ENCODE measurements at regions not wholly inside any gene's neighbourhood (a gene's known extent, or its start where the extent isn't known, plus 50 kb on each side); places are given as distances from the start of the nearest gene placed in this dataset.

- Histone ChIP-seq H3K4me3 (ENCODE audit: low read length) (no peak overlapping the region), H3K27me3 (ENCODE audit: control insufficient read depth, insufficient read depth, low read length) (no peaks in the 10 kb centered on the region), H3K36me3 (ENCODE audit: control insufficient read depth, insufficient read depth, low read length) (no peaks in the 10 kb centered on the region), H3K4me1 (ENCODE audit: control insufficient read depth, insufficient read depth, low read length) (peaks cover 2% of the 10 kb centered on the region), H3K9ac (ENCODE audit: low read length) (no peak overlapping the region), H3K27ac (ENCODE audit: low read depth, low read length) (no peak overlapping the region)
Measured at GRCh38 chr13:34035178-34035577, 217.2 kb downstream of the RFC3 start.

GRCh38 chr13:34035676-34036325 is 217.9 kb downstream of the RFC3 start:
- no peak overlapping the region for H3K27ac ChIP-seq (ENCODE audit: low read depth, low read length)
- peaks cover 2% of the 10 kb centered on the region for H3K4me1 ChIP-seq (ENCODE audit: control insufficient read depth, insufficient read depth, low read length)
- H3K27me3 ChIP-seq (ENCODE audit: control insufficient read depth, insufficient read depth, low read length): no peaks in the 10 kb centered on the region
- no peak overlapping the region for H3K4me3 ChIP-seq (ENCODE audit: low read length)
- H3K36me3 ChIP-seq (ENCODE audit: control insufficient read depth, insufficient read depth, low read length): no peaks in the 10 kb centered on the region
- H3K9ac ChIP-seq (ENCODE audit: low read length): no peak overlapping the region

DNA sequence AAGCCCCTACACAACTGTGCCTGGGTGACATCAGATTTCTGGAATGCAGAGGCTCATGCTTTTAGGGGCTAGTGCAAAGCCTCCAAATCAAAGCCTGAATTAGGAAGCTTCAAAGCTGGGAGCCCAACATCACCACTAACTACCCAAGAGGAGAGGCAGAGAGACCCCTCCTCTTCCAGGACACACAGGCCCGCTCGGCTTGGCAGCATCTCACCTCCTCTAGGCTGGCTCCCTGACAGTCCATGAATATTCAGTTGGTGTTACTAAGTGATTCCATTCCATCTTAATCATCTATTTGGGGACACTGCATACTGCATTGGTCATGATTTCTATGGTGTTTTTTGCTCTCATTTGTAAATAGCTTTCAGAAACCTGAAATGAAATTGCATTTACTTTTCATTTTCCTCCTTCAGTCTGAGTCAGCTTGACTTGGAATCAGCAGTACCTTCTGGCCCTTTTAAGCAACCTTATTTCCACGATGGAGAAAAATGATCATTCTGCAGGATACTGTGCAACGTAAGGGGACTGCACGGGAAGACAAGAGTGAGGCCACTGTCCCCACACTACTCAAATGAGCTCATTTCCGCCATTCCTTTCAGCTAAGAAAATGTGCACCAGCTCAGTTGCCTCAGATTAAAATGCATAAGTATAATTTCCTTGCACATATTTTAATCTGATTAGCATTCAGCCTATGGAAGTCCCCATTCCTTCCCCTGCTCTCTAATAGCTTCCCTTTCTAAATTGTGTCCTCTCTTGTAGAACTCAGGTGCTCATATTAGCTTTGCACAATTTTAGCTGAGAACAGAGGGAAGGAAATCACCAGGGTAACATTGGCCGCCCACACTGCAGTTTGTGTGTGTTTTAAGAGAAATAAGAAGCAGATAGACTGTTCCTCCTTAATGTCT is 219.9 kb downstream of the RFC3 start:
- no peaks in the 10 kb centered on the region for H3K27me3 ChIP-seq (ENCODE audit: control insufficient read depth, insufficient read depth, low read length)
- no peak overlapping the region for H3K27ac ChIP-seq (ENCODE audit: low read depth, low read length)
- no peak overlapping the region for H3K4me3 ChIP-seq (ENCODE audit: low read length)
- no peaks in the 10 kb centered on the region for H3K36me3 ChIP-seq (ENCODE audit: control insufficient read depth, insufficient read depth, low read length)
- no peak overlapping the region for H3K9ac ChIP-seq (ENCODE audit: low read length)
- no peaks in the 10 kb centered on the region for H3K4me1 ChIP-seq (ENCODE audit: control insufficient read depth, insufficient read depth, low read length)

GRCh38 chr13:34038541-34039068 is 220.7 kb downstream of the RFC3 start:
- Histone ChIP-seq H3K27me3 (ENCODE audit: control insufficient read depth, insufficient read depth, low read length) (no peaks in the 10 kb centered on the region), H3K9ac (ENCODE audit: low read length) (no peak overlapping the region), H3K27ac (ENCODE audit: low read depth, low read length) (no peak overlapping the region), H3K4me1 (ENCODE audit: control insufficient read depth, insufficient read depth, low read length) (no peaks in the 10 kb centered on the region), H3K36me3 (ENCODE audit: control insufficient read depth, insufficient read depth, low read length) (no peaks in the 10 kb centered on the region), H3K4me3 (ENCODE audit: low read length) (no peak overlapping the region)

GRCh38 chr13:34039678-34040077 is 221.7 kb downstream of the RFC3 start:
- no peak overlapping the region for H3K9ac ChIP-seq (ENCODE audit: low read length)
- no peaks in the 10 kb centered on the region for H3K27me3 ChIP-seq (ENCODE audit: control insufficient read depth, insufficient read depth, low read length)
- H3K36me3 ChIP-seq (ENCODE audit: control insufficient read depth, insufficient read depth, low read length): no peaks in the 10 kb centered on the region
- H3K27ac ChIP-seq (ENCODE audit: low read depth, low read length): no peak overlapping the region
- H3K4me1 ChIP-seq (ENCODE audit: control insufficient read depth, insufficient read depth, low read length): no peaks in the 10 kb centered on the region
- no peak overlapping the region for H3K4me3 ChIP-seq (ENCODE audit: low read length)

DNA sequence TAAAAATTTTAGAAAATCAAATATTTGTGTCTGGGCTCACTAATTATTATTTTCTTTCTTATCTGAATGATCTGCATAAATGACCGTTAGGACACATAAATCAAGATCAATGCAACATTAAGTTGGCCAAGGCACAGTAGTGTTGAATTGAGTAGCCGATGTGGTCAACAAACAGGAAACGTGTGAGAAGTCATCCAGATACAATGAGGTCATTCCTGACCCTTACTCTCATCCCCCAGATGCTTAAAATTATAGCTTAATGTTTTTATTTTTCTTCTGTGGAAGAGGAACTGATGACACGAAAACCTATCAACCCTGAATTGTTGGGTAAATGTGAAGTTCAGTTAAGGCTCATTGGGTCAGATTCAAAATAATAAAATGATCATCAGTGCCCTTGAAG is 222.9 kb downstream of the RFC3 start:
- Histone ChIP-seq H3K36me3 (ENCODE audit: control insufficient read depth, insufficient read depth, low read length) (no peaks in the 10 kb centered on the region), H3K9ac (ENCODE audit: low read length) (no peak overlapping the region), H3K4me1 (ENCODE audit: control insufficient read depth, insufficient read depth, low read length) (no peaks in the 10 kb centered on the region), H3K27ac (ENCODE audit: low read depth, low read length) (no peak overlapping the region), H3K27me3 (ENCODE audit: control insufficient read depth, insufficient read depth, low read length) (no peaks in the 10 kb centered on the region), H3K4me3 (ENCODE audit: low read length) (no peak overlapping the region)

- Histone ChIP-seq H3K27ac (ENCODE audit: low read depth, low read length) (no peak overlapping the region), H3K4me1 (ENCODE audit: control insufficient read depth, insufficient read depth, low read length) (no peaks in the 10 kb centered on the region), H3K36me3 (ENCODE audit: control insufficient read depth, insufficient read depth, low read length) (no peaks in the 10 kb centered on the region), H3K27me3 (ENCODE audit: control insufficient read depth, insufficient read depth, low read length) (no peaks in the 10 kb centered on the region), H3K9ac (ENCODE audit: low read length) (no peak overlapping the region), H3K4me3 (ENCODE audit: low read length) (no peak overlapping the region)
Measured at GRCh38 chr13:34044041-34044440, 226.1 kb downstream of the RFC3 start.

GRCh38 chr13:34044660-34045080 is 226.7 kb downstream of the RFC3 start:
- Histone ChIP-seq H3K4me1 (ENCODE audit: control insufficient read depth, insufficient read depth, low read length) (no peaks in the 10 kb centered on the region), H3K27ac (ENCODE audit: low read depth, low read length) (no peak overlapping the region), H3K36me3 (ENCODE audit: control insufficient read depth, insufficient read depth, low read length) (no peaks in the 10 kb centered on the region), H3K9ac (ENCODE audit: low read length) (no peak overlapping the region), H3K4me3 (ENCODE audit: low read length) (no peak overlapping the region), H3K27me3 (ENCODE audit: control insufficient read depth, insufficient read depth, low read length) (no peaks in the 10 kb centered on the region)

DNA sequence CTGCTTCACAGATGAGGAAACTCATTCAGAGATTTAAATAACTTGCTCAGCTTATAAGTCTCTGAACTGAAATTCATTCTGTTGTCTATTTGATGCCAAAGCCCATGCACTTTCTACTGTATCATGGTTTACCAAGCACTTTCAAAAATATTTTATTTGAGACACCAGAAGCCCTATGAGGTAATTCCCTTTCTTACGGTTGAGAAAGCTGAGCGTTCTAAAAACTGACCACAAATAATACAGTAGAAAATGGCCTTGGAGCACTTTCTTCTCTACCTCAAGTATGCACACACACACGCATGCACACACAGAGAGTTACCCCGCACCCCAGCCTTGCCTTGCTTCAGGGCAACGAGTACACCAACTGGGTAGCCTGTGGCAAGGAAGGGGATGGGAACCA is 228.5 kb downstream of the RFC3 start:
- H3K36me3 ChIP-seq (ENCODE audit: control insufficient read depth, insufficient read depth, low read length): no peaks in the 10 kb centered on the region

GRCh38 chr13:34048652-34049051 is 230.7 kb downstream of the RFC3 start:
- no peak overlapping the region for H3K27ac ChIP-seq (ENCODE audit: low read depth, low read length)
- H3K36me3 ChIP-seq (ENCODE audit: control insufficient read depth, insufficient read depth, low read length): no peaks in the 10 kb centered on the region
- H3K4me3 ChIP-seq (ENCODE audit: low read length): no peak overlapping the region
- H3K4me1 ChIP-seq (ENCODE audit: control insufficient read depth, insufficient read depth, low read length): no peaks in the 10 kb centered on the region
- no peaks in the 10 kb centered on the region for H3K27me3 ChIP-seq (ENCODE audit: control insufficient read depth, insufficient read depth, low read length)
- H3K9ac ChIP-seq (ENCODE audit: low read length): no peak overlapping the region

More for the DNA sequence above, 228.5 kb downstream of the RFC3 start:
- no peaks in the 10 kb centered on the region for H3K27me3 ChIP-seq (ENCODE audit: control insufficient read depth, insufficient read depth, low read length)
- H3K4me1 ChIP-seq (ENCODE audit: control insufficient read depth, insufficient read depth, low read length): no peaks in the 10 kb centered on the region
- no peak overlapping the region for H3K4me3 ChIP-seq (ENCODE audit: low read length)
- H3K9ac ChIP-seq (ENCODE audit: low read length): no peak overlapping the region
- H3K27ac ChIP-seq (ENCODE audit: low read depth, low read length): no peak overlapping the region

GRCh38 chr13:34056733-34057258 is 238.8 kb downstream of the RFC3 start:
- H3K4me1 ChIP-seq (ENCODE audit: control insufficient read depth, insufficient read depth, low read length): no peaks in the 10 kb centered on the region
- no peak overlapping the region for H3K27ac ChIP-seq (ENCODE audit: low read depth, low read length)
- no peak overlapping the region for H3K9ac ChIP-seq (ENCODE audit: low read length)
- no peaks in the 10 kb centered on the region for H3K27me3 ChIP-seq (ENCODE audit: control insufficient read depth, insufficient read depth, low read length)
- H3K36me3 ChIP-seq (ENCODE audit: control insufficient read depth, insufficient read depth, low read length): no peaks in the 10 kb centered on the region
- no peak overlapping the region for H3K4me3 ChIP-seq (ENCODE audit: low read length)

GRCh38 chr13:34064456-34065205 is 246.7 kb downstream of the RFC3 start:
- H3K4me1 ChIP-seq (ENCODE audit: control insufficient read depth, insufficient read depth, low read length): no peaks in the 10 kb centered on the region
- no peak overlapping the region for H3K27ac ChIP-seq (ENCODE audit: low read depth, low read length)
- H3K27me3 ChIP-seq (ENCODE audit: control insufficient read depth, insufficient read depth, low read length): no peaks in the 10 kb centered on the region
- no peak overlapping the region for H3K9ac ChIP-seq (ENCODE audit: low read length)
- no peak overlapping the region for H3K4me3 ChIP-seq (ENCODE audit: low read length)
- no peaks in the 10 kb centered on the region for H3K36me3 ChIP-seq (ENCODE audit: control insufficient read depth, insufficient read depth, low read length)
